Bone marrow (tissue), 2 donors: ENCODE measurements at regions not wholly inside any gene's neighbourhood (a gene's known extent, or its start where the extent isn't known, plus 50 kb on each side); places are given as distances from the start of the nearest gene placed in this dataset.
"Not testable (repeated sequence)": the region's sequence is repeated elsewhere in the genome, so short reads cannot be mapped to it uniquely, and the experiment has no call there.

ENCODE experiments used
- DNase-seq, 2 donors: peaks; one replicate each; lab custom pipeline; 2025; lab: John Stamatoyannopoulos, UW

DNA sequence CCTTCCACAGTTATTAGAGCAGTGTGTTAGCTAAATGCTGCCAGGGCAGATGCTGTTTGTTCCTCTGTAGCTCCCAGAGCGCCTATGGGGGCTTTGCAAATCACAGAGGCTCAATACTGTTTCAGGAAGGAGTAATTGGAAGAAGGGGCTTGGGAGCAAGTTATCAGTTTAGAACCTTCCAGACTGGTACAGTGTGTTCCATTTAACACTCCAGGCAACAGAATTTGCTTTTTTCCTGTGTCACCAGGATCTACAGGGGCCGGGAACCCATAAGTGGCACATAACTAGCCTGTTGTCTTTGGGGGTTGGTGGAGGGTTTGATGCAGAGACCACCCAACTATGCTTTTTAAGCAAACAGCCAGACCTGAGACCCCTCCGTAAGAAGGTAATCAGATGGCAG, 307.3 kb upstream of the KCNN2 start:
- DNase-seq: no peak

DNA sequence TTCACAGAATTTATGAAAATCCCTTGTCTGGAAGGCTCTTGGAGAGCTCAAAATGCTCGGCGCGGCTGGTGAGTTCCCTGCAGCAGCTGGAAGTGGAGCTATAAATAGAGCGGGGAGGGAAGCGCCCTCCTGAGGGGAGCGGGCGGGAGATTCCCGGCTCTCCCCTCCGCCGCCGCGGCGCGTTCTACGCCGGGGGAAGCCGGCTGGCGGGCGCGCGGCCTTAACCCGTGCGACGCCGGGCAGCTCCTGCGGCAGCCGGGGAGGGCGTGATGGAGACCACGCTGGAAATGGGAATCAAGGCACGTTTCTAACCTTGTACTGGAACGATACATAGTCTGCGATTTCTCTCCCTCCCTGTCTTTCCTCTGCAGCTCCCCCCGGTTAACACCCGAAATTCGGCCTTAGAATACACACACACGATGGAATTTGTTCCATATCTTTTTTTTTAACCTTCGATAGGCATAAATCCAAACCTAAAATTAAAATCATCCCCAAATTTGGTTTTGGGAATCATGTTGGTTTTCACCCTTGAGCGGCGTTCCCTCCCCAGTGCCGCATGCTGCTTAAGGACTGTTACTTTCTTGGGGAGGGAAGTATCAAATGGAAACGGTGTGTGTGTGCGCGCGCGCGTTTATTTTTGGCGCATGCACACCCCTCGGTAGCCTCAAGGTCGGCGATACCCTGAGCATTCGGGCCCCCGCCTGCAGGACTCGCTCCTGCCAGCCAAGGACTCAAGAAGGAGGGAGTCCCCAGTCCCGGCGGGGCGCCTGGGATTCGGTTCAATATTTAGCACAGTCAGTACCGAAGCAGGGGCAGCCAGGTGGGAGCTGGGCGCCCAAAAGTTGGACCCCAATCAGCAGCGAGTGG, 306.3 kb upstream of the KCNN2 start:
- no peak for DNase-seq

DNA sequence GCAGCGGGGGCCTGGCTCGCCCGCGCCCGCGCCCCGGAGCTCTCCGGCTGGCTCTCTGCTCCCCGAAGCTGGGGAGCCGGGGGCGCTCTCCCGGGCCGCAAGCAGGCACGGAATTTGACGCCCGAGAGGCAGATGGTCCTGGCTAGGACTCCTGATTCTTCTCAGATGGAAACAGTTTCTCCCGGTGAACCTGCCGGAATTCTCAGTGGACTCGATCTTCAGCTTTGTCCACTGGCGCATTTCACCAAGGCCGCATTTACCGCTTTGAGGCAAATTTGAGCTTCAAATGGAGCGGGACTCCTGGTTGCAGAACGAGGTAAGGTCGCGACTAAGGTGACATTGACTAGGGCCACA, 305.7 kb upstream of the KCNN2 start:
- DNase-seq: no peak

DNA sequence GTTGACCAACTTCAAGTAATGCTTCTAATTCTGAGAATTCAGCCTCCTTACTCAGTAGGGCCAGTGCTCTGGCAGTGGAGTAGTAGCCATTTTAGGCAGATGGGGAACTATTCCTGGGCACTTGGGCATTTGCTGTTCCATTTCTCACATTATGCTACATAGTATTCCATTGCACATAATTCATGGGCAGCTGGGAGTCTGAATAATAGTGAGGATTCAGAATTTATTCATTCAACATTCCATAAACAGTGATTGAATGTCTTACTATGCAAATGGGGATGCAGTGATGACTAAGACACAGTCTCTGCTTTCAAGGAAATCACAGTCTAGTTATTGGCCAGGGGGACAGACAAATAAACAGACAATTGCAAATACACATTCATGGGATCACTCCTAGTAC, 301.0 kb upstream of the KCNN2 start:
- DNase-seq: no peak

DNA sequence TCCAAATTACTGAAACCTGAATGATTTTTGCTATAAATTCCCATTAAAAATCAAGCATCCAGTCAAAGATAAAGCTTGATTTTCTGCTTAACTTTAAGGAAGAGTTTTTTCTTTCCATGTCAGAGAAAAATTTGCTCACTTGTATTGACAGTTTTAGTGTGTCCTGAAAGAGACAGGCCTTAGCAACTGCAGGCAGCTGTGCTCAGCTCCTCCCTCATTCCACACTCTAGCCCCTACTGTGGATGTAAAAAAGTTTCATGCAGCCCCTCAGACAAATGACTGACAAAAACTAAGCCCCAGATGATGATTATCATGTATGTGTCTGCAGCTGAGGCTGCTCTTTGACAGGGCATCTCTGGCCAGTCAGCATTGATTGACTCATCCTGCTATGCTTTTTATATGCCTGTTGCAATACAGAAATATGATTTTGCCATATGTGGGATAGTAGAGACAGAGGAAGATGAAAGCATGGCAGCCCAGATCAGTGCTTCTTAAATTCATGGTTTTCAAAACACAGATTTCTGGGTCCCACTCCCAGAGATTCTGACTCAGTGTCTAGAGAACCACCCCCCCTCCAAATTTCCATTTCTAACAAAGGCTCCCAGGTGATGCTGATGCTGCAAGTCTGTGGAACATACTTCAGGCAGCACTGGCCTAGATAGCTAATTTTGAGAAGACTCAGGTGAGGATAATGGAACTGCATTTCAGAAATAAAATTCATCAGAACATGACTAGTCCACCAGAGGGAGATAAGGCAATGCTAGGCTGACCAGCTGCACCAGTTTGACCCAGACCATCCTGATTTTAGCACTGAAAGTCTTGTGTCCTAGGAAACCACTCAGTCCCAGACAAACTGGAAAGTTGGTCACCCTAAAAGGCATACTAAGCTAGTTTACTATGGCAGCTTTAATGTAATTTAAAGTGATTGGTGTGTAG, 298.7 kb upstream of the KCNN2 start:
- no peak for DNase-seq

DNA sequence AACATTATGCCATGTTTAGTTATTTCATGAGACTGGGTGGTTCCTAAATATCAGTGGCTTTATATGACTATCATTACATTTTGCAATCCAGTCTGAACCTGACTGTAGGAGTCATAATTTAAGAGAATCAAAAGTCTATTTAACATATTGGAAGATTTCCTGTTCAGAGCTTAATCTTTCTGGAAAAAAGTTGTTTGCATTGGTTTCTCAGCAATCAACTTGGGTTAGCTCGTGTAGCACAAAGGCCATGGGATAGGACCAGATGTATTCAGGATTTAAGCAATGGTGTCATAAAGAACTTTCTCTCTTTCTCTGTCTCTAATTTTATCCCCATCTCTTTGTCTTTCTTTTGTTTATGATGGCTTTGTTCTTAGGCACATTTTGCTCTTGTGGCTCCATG, 296.0 kb upstream of the KCNN2 start:
- no peak for DNase-seq

DNA sequence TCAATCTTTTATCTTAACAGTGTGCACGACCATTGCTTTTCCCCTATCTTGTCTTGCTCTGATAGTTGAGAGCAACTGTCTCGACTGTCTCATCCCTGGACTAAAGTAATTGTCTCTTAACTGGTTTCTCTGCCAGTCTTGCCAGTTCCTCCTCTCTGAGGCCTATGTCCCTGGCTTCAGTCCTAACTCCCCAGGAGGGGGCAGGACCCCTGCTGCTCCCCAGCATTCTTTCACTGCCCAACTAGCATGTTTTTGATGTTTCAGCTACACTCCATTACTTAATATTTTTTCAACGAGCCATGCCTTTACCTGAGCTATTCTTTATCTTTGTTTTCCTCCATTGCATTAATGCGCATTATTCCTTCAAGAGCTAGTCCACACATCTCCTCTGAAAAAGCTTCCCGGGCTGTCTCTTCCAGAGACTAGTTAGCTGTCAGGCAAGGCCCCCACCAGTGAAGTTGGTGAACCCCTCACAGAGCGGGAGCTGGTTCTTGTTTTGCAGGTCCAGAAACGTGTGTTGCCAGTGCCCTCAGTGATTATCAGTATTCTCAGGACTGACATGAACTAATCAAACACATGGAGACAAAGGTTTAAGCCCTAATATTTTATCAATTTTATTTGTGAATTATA, 291.7 kb upstream of the KCNN2 start:
- DNase-seq: no peak

DNA sequence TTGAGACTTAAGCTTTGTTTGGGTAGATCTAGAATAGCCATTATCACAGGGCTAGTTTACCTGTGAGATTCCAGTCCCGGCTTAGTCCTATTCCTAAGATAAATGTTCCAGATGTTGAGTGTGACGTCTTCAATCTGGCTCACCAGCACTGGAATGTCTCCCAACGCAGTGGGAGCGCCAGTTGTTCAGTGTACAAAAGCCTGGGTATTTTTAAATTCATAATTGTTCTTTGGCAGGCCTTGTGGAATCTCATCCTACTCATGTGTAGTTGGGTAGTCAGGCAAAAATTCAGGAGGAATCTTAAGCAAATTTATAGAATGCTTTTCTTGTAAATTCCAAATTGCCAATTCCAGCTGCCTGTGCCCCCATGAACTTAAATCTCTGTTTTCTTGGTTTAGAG, 272.6 kb upstream of the KCNN2 start:
- DNase-seq: no peak

DNA sequence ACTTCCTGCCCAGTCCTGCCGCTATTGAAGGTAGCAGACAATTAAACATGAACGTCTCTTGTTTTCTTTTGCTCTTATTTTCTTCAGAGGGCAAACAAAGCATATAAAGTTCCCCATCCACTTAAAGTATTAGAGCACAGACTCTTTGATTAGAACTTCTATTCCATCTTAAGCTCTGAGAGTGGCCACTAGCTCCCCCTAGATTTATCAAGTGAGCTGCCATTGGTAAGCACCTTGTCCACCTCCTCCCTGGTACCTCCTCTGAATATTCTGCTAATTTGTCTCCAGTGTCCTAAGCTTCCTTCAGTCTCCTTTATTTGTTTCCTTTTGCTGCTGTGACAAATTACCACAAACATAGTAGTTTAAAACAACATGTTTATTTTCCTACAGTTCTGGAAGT, 264.3 kb upstream of the KCNN2 start:
- DNase-seq: no peak

DNA sequence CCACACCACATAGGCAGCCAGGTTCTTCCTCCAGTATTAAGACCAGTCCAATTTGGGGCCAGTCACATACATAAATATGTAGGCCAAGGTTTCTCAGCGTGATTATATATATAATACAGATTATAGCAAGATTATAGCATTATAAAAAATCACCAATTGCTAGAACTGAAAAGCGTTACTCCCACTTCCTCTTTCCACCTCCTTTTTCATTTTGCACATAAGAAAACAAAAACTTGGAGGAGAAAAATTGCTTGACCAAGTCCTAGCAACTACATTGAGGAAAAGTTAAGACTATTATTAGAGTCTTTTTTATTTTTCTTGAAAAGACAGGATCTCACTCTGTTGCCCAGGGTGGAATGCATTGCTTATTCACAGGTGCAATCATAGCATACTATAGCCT, 262.7 kb upstream of the KCNN2 start:
- DNase-seq: no peak

DNA sequence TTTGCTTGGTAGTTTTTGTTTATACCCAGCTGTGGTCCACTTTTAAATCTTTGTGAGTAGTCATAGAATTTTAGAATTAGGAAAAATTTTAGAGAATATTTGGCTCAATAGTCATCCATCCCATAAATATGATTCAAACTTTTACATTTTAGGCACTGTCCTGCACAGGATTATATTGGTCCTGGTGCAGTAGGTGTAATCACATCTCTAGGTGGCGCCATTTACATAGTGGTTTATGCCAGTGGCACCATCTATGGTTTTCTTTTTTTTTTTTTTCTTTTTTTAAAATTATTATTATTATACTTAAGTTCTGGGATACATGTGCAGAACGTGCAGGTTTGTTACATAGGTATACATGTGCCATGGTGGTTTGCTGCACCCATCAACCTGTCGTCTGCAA, 260.7 kb upstream of the KCNN2 start:
- no peak for DNase-seq

DNA sequence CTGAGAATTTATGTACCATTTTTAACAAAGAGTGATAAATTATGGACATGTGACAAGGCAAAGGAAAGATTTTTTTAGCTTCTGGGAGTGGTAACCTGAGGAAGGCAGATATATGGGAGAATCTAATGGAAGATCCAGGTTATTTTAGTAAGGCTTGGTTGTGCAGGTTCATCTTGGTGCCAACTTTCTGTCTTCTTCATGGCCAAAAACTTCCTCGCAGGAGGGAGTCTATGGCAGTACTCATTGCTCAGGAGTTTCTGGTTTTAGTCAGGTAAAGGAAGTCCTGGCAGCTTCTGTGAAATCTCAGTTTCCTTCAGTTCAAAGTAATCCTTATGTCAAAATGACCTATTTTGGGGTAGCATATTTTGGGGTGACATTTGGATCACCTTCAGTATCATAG, 248.3 kb upstream of the KCNN2 start:
- DNase-seq: no peak

DNA sequence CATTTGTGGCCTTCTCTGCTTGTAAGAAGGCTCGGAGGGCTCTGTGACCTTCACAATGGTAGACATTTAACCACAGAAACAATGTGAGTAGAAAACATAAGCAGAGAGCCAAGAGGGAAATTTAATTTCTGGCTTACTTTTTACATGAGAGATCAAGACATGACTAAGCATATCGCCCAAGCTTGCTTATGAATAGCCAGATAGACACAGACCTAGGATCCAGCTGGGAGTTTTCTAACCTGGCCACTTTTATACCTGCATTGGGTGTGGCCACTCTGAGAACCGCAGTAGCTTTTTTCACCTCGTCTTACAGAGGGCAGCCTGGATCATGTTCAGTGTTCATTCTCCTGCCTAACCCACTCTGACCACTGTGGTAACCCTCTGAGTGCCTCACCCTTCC, 244.9 kb upstream of the KCNN2 start:
- DNase-seq: no peak

DNA sequence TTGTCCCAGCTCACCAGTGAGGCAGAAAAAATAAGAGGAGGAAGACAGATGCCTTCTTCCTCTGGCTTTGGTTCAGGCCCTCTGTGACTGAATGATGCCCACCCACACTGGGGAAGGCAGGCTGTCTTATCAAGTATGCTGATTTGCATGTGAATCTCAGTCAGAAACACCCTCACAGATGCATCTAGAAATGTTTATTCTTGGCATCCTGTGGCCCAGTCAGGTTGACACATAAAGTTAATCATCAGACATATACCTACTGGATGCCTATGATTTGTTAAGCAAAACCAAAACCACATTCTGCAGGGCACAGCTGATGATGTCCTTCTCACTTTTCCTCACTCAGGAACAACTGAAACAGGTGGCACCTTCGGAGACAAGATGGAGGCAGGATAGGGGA, 243.4 kb upstream of the KCNN2 start:
- no peak for DNase-seq

DNA sequence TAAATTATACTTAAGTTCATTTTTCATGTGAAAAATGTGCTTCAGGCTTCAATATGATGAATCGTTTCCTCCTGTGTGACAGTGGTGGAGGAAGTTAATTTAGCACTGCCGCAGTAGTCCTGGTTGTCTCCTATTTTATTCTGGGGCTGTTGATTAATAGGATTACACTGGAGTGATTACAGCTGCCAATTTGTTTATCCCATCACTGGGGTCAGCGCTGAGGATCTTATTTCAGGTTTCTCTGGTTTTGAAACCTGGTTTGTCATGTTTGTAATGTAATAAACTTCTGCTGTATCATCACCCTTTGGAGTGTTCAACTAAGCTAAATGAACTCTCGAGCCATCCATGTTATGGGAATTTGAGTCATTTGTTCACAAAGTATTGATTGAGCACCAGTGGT, 241.7 kb upstream of the KCNN2 start:
- DNase-seq: no peak

DNA sequence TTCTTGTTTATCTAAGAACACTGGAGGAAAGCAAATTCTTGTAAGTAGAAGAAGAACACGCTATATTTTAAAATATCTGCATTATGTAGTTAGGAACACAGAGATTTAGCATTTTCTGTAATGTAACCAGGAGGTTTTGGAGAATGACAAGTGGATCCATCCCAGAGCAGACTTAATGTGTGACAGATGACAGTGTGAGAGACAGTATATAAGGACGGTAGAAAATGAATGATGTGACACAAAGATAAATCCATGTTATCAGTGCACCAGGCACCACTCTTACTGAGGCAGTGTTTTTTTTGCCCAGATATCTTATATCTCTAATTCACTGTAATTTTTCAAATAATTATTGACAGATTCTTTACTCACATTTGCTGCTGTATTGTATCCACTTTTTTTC, 239.0 kb upstream of the KCNN2 start:
- no peak for DNase-seq

DNA sequence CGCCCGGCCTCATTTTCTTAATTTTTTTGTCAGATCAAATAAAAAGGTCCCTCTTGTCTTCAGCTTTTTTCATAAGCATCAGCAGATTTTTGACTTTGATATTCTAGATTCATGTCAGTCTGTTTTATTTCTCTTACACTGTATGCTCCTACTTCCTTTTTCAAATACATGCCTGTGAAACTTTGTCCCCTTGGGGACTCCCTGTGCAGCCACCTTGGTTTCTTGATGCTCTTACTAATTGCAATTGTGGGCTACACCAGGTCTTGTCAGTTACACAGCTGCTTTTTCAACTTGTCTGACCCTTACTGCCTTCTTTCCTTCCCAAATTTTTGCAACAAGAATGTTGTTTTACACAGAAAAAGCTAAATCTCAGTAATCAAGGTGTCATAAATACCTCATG, 238.2 kb upstream of the KCNN2 start:
- DNase-seq: no peak

DNA sequence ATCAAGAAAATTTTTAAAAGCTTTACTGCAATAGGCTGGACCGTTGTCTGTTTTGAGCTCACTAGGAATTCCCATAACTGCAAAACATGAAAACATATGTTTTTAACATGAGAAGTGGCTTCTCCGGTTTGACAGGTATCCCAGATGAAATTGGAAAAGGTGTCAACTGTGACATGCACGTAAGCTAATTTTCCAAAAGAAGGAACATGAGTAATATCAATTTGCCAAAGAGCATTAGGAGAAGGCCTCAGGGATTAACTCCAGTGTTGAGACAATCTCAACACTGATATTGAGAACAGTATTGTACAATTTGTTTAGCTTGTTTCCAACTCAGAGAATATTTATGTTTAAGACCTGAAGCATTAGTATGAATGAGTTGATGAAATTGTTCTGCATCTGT, 215.5 kb upstream of the KCNN2 start:
- DNase-seq: no peak

DNA sequence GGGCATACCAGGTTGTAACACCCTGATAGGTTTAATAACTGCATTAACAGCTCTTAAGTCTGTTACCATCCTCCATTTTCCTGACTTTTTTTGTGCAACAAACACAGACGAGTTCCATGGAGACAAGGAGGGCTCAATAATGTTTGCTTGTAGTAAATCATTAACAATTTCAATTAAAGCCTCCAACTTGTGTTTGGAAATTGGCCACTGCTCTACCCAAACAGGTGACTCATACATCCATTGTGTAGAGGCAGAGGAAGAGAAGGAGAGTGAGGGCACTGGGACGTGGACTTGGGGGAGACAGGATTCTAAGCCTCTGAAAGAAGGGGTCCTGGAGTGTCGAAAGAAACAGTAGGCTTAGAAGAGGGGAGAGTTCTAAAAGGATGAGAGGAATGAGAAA, 213.6 kb upstream of the KCNN2 start:
- no peak for DNase-seq

DNA sequence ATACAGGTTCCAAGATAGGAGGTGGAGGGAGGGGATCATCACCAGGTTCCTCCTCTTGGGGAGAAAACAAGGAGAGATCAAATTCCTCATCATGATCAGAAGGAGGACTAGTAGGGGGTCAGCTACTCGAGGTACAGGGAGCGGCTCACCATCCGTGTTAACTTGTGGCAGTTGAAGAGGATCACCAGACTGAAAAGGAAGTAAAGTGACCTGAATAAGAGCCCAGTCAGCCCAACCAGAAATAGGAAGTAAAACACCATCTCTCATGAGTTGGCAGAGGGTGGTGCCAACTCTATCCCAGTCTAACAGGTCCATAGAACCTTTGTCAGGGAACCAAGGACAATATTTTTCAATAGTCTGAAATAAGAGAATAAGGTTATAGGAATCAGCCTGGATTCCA, 213.1 kb upstream of the KCNN2 start:
- DNase-seq: not testable (repeated sequence)

DNA sequence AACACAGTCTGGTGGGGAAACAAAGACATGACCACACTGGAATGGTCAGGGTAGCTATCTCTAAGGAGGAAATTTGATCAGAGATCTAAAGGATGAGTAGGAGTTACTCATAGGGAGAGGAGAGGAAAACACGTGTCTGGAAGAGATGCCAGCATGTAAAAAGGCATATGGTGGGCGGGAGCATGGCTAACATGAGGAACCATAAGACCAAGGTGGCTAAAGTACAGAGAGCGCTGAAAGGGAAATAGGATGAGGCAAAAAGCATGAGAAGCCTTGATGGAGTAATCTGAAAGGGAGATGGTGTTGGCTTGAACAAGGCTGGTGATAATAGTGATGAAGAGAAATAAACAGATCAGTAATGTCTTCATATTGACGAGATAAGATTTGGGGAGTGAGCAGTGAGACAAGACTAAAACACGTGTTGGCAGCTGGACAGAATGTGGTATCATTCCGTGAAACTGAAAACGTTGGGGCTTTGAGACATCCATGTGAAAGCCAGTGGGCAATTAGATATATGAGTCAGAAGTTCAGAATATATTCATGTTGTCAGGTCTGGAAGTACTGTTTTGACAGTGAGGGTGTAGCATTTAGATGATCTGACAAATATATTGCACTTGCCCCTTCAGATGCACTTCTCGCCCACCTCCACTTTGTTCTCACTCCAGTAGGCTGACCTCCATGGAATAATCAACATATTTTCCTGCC, 209.1 kb upstream of the KCNN2 start:
- DNase-seq: no peak

DNA sequence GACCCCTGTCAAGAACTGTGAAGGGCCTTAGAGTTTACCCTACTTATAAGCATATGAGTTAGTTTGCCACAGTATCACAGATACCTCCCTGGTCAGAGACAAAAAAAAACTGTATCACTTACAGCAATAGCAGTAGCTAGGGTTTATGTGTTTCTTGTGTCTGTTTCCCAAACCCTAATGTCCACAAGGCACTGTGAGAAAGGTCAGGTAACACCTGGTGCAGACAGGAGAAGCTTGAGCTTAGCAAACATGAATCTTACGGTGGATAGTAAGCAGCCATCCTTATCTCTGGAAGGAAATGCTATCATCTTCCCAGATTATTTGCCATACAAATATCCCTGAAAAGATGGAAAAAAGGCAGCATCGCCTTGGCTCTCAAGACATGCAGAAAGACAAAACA, 208.5 kb upstream of the KCNN2 start:
- no peak for DNase-seq
